22Rv1 (cell line): ENCODE measurements at regions not wholly inside any gene's neighbourhood (a gene's known extent, or its start where the extent isn't known, plus 50 kb on each side); places are given as distances from the start of the nearest gene placed in this dataset.

ENCODE experiments used
- H3K27ac ChIP-seq: fragments of 450-650 bp; 2 replicates; pipeline ENCODE4 v1.5.1; 2017
- CTCF ChIP-seq: fragments of 450-650 bp; IDR thresholded peaks from 2 replicates; pipeline ENCODE4 v1.5.1; 2017; ENCODE audit warnings: mild to moderate bottlenecking
- ZFX ChIP-seq: fragments of 450-650 bp; IDR thresholded peaks from 2 replicates; pipeline ENCODE4 v1.6.1; 2017; ENCODE audit warnings: antibody characterized with exemption, borderline replicate concordance

GRCh38 chr6:138592749-138593123 lies 93.4 kb upstream of the NHSL1 start:
- H3K27ac ChIP-seq, result no peak overlapping the region
- no peak for TF ChIP-seq CTCF
- no peak for TF ChIP-seq ZFX

GRCh38 chr6:138593124-138593877 lies 94.0 kb upstream of the NHSL1 start:
- no peak overlapping the region for H3K27ac ChIP-seq
- no peak for TF ChIP-seq CTCF
- no peak for TF ChIP-seq ZFX

- no peak overlapping the region for H3K27ac ChIP-seq
- TF ChIP-seq CTCF (no peak), ZFX (no peak)
Observed at GRCh38 chr6:138593909-138594757, 94.8 kb upstream of the NHSL1 start.

GRCh38 chr6:138594758-138595140 lies 95.5 kb upstream of the NHSL1 start:
- no peak for TF ChIP-seq ZFX
- TF ChIP-seq CTCF, result no peak
- no peak overlapping the region for H3K27ac ChIP-seq

- TF ChIP-seq CTCF, result no peak
- no peak for TF ChIP-seq ZFX
- no peak overlapping the region for H3K27ac ChIP-seq
Observed at GRCh38 chr6:138596126-138596525, 96.8 kb upstream of the NHSL1 start.

- no peak for TF ChIP-seq CTCF
- no peak overlapping the region for H3K27ac ChIP-seq
Observed at GRCh38 chr6:138596591-138596990, 97.3 kb upstream of the NHSL1 start.

- H3K27ac ChIP-seq, result no peak overlapping the region
- TF ChIP-seq ZFX, result no peak
- TF ChIP-seq CTCF, result no peak
Observed at GRCh38 chr6:138597336-138597735, 98.0 kb upstream of the NHSL1 start.
